DOHH2 (cell line): ENCODE measurements at regions not wholly inside any gene's neighbourhood (a gene's known extent, or its start where the extent isn't known, plus 50 kb on each side); places are given as distances from the start of the nearest gene placed in this dataset.

Source experiments
- CTCF ChIP-seq: fragments of 200-600 bp; sonication (generic); IDR thresholded peaks from one replicate; pipeline ENCODE4 v1.5.1; 2014; ENCODE audit warnings: antibody characterized with exemption, mild to moderate bottlenecking, low read depth, low read length; ENCODE audit not compliant: poor library complexity, severe bottlenecking
- EZH2phosphoT487 ChIP-seq: fragments of 200-600 bp; sonication (generic); IDR thresholded peaks from 2 replicates; pipeline ENCODE4 v1.6.1; 2017; ENCODE audit warnings: borderline replicate concordance, mild to moderate bottlenecking, antibody characterized with exemption, low read length, moderate library complexity, mixed read lengths

- TF ChIP-seq CTCF (no peak), EZH2phosphoT487 (no peak)
These were observed 1060.8 kb downstream of the UQCRFS1 start for GRCh38 chr19:28152195-28152594.
